ENCODE measurements at regions not wholly inside any gene's neighbourhood (a gene's known extent, or its start where the extent isn't known, plus 50 kb on each side); places are given as distances from the start of the nearest gene placed in this dataset.
"Not testable (repeated sequence)": the region's sequence is repeated elsewhere in the genome, so short reads cannot be mapped to it uniquely, and the experiment has no call there.

GRCh38 chr18:51463483-51464136 lies 266.1 kb upstream of the MEX3C start:
- no peak for DNase-seq

- DNase-seq: no peak
Measured at GRCh38 chr18:51478908-51479307, 281.4 kb upstream of the MEX3C start.

GRCh38 chr18:51479736-51480135 lies 282.3 kb upstream of the MEX3C start:
- no peak for DNase-seq

- DNase-seq: no peak
Measured at GRCh38 chr18:51480407-51481261, 283.2 kb upstream of the MEX3C start.

GRCh38 chr18:51486735-51487366 lies 289.4 kb upstream of the MEX3C start:
- DNase-seq: no peak

GRCh38 chr18:51490417-51490816 lies 292.9 kb upstream of the MEX3C start:
- DNase-seq: no peak

- no peak for DNase-seq
Measured at GRCh38 chr18:51490860-51491259, 293.4 kb upstream of the MEX3C start.

- DNase-seq: no peak
Measured at GRCh38 chr18:51491678-51492372, 294.3 kb upstream of the MEX3C start.

GRCh38 chr18:51498085-51498855 lies 300.8 kb upstream of the MEX3C start:
- no peak for DNase-seq

- no peak for DNase-seq
Measured at GRCh38 chr18:51503351-51503750, 305.9 kb upstream of the MEX3C start.

- DNase-seq: no peak
Measured at GRCh38 chr18:51506811-51507210, 309.3 kb upstream of the MEX3C start.

- DNase-seq: not testable (repeated sequence)
Measured at GRCh38 chr18:51508410-51508809, 310.9 kb upstream of the MEX3C start.

GRCh38 chr18:51510020-51510419 lies 312.5 kb upstream of the MEX3C start:
- no peak for DNase-seq

- no peak for DNase-seq
Measured at GRCh38 chr18:51513517-51513916, 316.0 kb upstream of the MEX3C start.

GRCh38 chr18:51514128-51514527 lies 316.6 kb upstream of the MEX3C start:
- DNase-seq: no peak

- no peak for DNase-seq
Measured at GRCh38 chr18:51516478-51517038, 319.1 kb upstream of the MEX3C start.

- no peak for DNase-seq
Measured at GRCh38 chr18:51519571-51519970, 322.1 kb upstream of the MEX3C start.

- DNase-seq: no peak
Measured at GRCh38 chr18:51520676-51521180, 323.2 kb upstream of the MEX3C start.

GRCh38 chr18:51522338-51522737 lies 324.9 kb upstream of the MEX3C start:
- no peak for DNase-seq

GRCh38 chr18:51522821-51523220 lies 325.3 kb upstream of the MEX3C start:
- DNase-seq: no peak

GRCh38 chr18:51523671-51524070 lies 326.2 kb upstream of the MEX3C start:
- no peak for DNase-seq
